C4-2B (cell line): ENCODE measurements at regions not wholly inside any gene's neighbourhood (a gene's known extent, or its start where the extent isn't known, plus 50 kb on each side); places are given as distances from the start of the nearest gene placed in this dataset.

Experiments
- H3K27ac ChIP-seq: fragments of 450-650 bp; 2 replicates; pipeline ENCODE4 v1.5.1; 2017
- ZFX ChIP-seq: fragments of 450-650 bp; IDR thresholded peaks from 2 replicates; pipeline ENCODE4 v1.6.1; 2017
- TF ChIP-seq, protein P1 (sequence below): fragments of 450-650 bp; conservative IDR thresholded peaks from 2 replicates; pipeline ENCODE4 v1.5.1; 2017; ENCODE audit warnings: mild to moderate bottlenecking

DNA sequence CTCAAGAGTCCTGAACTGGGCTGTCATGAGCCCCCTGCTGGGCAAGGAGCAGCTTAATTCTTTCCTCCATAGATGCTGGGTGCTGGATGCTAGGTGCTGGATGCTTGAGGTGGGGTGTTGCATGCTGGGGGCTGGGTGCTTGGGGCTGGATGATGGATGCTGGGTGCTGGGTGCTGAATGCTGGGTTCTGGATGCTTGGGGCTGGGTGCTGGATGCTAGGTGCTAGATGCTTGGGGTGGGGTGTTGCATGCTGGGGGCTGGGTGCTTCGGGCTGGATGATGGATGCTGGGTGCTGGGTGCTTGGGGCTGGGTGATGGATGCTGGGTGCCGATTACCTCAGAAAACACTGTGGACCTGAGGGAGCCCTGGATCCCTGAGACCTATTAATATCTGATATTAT, 837.7 kb downstream of the GALR1 start:
- H3K27ac ChIP-seq: no peak overlapping the region
- TF ChIP-seq, protein P1, sequence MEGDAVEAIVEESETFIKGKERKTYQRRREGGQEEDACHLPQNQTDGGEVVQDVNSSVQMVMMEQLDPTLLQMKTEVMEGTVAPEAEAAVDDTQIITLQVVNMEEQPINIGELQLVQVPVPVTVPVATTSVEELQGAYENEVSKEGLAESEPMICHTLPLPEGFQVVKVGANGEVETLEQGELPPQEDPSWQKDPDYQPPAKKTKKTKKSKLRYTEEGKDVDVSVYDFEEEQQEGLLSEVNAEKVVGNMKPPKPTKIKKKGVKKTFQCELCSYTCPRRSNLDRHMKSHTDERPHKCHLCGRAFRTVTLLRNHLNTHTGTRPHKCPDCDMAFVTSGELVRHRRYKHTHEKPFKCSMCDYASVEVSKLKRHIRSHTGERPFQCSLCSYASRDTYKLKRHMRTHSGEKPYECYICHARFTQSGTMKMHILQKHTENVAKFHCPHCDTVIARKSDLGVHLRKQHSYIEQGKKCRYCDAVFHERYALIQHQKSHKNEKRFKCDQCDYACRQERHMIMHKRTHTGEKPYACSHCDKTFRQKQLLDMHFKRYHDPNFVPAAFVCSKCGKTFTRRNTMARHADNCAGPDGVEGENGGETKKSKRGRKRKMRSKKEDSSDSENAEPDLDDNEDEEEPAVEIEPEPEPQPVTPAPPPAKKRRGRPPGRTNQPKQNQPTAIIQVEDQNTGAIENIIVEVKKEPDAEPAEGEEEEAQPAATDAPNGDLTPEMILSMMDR: no peak
- no peak for TF ChIP-seq ZFX

DNA sequence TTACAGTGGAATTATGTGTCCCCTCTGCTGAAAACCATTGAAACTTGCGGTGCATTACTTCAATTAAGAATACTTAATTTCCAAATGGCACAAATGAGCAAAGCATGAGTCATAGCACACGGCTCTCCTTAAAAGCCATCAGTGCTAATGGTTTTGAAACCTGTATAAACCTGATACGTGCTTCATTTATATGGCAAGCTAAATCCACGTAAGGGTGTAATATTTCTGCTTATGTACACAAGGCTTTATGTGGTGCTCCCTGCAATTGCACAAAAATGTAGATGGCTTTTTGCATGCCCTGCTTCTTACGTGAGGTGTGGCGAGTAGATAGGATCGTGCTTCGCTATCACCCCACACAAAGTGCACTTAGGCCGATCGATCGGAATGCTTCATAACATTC, 840.9 kb downstream of the GALR1 start:
- TF ChIP-seq, protein P1: no peak
- H3K27ac ChIP-seq: no peak overlapping the region

DNA sequence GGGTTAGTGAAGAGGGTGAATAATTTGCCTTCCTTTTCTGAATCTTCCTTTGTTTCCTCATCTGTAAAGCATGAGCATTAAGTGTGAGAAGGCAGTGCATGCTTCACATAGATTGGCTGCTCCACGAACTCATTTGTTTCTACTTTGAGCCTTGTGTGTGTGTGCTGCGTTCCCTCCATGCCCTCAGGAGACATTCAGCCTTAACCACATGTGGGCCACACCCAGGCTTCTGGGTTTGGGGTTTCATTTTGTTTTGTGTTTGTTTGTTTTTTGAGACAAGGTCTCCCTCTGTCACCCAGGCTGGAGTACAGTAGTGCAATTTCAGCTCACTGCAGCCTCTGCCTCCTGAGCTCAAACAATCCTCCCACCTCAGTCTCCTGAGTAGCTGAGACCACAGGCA, 843.3 kb downstream of the GALR1 start:
- H3K27ac ChIP-seq: no peak overlapping the region
- TF ChIP-seq ZFX: no peak
- TF ChIP-seq, protein P1: no peak

DNA sequence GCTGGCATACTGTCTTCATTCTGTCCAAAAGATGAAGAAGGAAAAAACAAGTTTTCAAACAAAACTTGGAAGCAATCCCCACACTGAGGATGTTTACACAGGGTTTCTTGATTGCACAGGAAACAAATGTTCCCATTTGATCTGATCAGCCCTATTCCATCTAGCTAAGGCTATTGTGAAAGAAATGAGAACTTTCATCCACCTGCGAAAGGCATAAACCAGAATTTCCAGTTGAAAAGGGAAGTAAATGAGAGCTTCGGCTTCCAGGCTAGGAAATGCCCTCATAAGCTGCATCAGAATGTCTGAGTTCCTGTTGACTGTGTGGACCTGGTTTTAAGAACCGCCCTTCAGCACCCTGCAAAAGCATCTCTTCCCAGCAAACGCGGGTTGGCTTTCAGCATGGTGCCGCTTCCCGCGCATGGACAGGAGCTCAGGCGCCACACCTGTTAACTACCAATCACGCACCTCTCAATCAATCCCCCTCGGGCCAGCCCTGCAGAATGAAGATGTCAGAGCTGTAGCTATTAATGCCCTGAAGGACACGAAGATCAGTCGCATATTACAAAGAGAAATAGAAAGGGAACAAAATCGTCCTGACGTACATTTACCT, 850.4 kb downstream of the GALR1 start:
- TF ChIP-seq ZFX: no peak
- TF ChIP-seq, protein P1: no peak

DNA sequence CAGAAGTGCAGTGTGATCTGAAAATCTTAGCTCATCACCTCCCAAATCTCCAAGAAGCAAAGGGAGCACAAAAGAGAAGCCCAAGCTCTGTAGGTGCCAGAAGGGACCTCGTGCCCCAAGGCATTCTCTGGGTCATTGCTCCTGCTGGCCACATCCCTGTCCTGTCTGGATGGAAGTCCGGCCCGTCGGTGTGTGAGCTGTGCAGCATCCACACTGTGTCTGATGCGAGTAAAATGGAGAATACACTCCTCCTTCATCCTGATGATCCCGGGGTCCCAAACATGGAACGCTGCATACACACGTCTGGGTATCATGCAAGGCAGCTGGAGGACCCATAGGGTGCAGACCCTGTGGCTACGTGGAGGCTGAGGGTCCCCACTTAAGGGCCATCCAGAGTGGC, 851.4 kb downstream of the GALR1 start:
- TF ChIP-seq ZFX: no peak
- TF ChIP-seq, protein P1: no peak

More for the DNA sequence above, 850.4 kb downstream of the GALR1 start:
- H3K27ac ChIP-seq: no peak overlapping the region

DNA sequence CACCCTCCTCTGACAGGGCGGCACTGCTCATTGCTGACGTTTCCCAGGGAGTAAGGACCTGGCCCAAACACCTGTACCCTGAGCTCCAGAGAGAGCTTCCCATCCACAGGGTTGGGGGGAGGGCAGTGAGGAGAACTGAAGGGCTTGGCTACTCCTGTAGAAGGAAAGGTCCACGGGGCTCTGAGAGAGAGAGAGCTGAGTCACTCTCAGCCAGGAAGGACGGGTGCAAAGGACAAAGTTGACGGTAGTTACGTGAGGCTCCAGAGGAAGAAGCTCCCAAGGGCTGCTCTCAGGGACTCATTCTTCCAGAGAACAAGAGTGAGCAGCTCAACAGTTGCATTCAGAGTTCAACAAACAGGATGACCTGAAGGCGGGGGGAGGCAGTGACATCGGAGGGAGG, 852.5 kb downstream of the GALR1 start:
- no peak overlapping the region for H3K27ac ChIP-seq
- TF ChIP-seq ZFX: no peak
- TF ChIP-seq, protein P1: no peak

More for the DNA sequence above, 851.4 kb downstream of the GALR1 start:
- no peak overlapping the region for H3K27ac ChIP-seq

DNA sequence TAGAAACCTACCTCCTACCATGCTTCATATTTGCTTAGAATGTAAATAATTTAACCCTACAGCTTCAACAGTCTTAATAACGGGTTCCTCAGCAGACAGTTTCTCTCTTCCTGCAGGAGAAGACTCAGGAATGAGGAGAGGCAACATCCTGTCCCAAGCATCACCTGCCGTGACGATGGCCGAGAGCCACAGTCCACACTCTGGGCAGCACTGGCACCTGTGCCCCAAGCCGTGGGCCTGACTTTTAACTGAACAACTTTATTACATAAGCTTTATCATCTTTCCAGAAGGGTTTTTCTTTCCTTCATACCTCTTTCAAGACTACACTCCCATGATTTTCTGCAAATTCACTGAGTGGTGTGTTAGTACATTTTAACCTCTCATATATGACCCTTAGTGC, 856.0 kb downstream of the GALR1 start:
- no peak overlapping the region for H3K27ac ChIP-seq
- no peak for TF ChIP-seq ZFX
- TF ChIP-seq, protein P1: no peak
